IMR-90 (cell line): ENCODE measurements at regions not wholly inside any gene's neighbourhood (a gene's known extent, or its start where the extent isn't known, plus 50 kb on each side); places are given as distances from the start of the nearest gene placed in this dataset.

Experiments used
- ATAC-seq: fragments of 200-7000 bp; cut with Tn5 transposase; 2 replicates; pipeline ENCODE4 v1.9.1; 2020; ENCODE audit warnings: low read depth, mild to moderate bottlenecking, moderate library complexity
- BruUV-seq: library from RNA; stranded (reverse); fragments of 400-500 nt; replicated peaks from 2 replicates; lab custom pipeline; 2021; lab: Mats Ljungman, UMichigan
- CTCF ChIA-PET: fragments of 300-600 bp; formaldehyde crosslinking; extraction: SDS; loops from one replicate; lab custom pipeline; 2021; ENCODE audit warnings: antibody characterized with exemption; lab: Yijun Ruan, JAX
- POLR2A ChIA-PET: fragments of 300-600 bp; sonication (Branson Sonifier 250); formaldehyde crosslinking; loops from one replicate; lab custom pipeline; 2022; ENCODE audit warnings: antibody characterized with exemption; ENCODE audit not compliant: unreplicated experiment; lab: Charles Lee
- DNase-seq: peaks from one replicate; pipeline ENCODE4 v3.0.0; 2013
- H2AFZ ChIP-seq: replicated peaks from 2 replicates; pipeline ENCODE3; 2013; ENCODE audit warnings: low read length, mild to moderate bottlenecking; ENCODE audit not compliant: poor library complexity
- H2AK5ac ChIP-seq: 2 replicates; pipeline ENCODE4 v1.6.1; 2013; ENCODE audit warnings: low read depth, low read length, inconsistent platforms
- H2AK9ac ChIP-seq: replicated peaks from 2 replicates; pipeline ENCODE3; 2013; ENCODE audit warnings: mild to moderate bottlenecking, low read depth, low read length, moderate library complexity; ENCODE audit not compliant: poor library complexity
- H2BK120ac ChIP-seq: 2 replicates; pipeline ENCODE4 v1.6.1; 2013; ENCODE audit warnings: low read depth, low read length, inconsistent platforms
- H2BK15ac ChIP-seq: 3 replicates; pipeline ENCODE4 v1.6.1; 2013; ENCODE audit warnings: low read depth, low read length, inconsistent platforms
- H2BK20ac ChIP-seq: 2 replicates; pipeline ENCODE4 v1.6.1; 2013; ENCODE audit warnings: low read depth, mild to moderate bottlenecking, inconsistent platforms, low read length, moderate library complexity
- H2BK5ac ChIP-seq: 2 replicates; pipeline ENCODE4 v1.6.1; 2013; ENCODE audit warnings: mild to moderate bottlenecking, low read depth, low read length, inconsistent platforms; ENCODE audit not compliant: poor library complexity, severe bottlenecking
- H3K14ac ChIP-seq: replicated peaks from 2 replicates; pipeline ENCODE4 v1.6.1; 2013; ENCODE audit warnings: low read depth, low read length, inconsistent platforms
- H3K18ac ChIP-seq: 2 replicates; pipeline ENCODE4 v1.6.1; 2013; ENCODE audit warnings: low read depth, low read length, control low read depth
- H3K23ac ChIP-seq: 2 replicates; pipeline ENCODE4 v1.6.1; 2013; ENCODE audit warnings: low read depth, low read length, inconsistent platforms
- H3K27ac ChIP-seq: 2 replicates; pipeline ENCODE4 v1.5.1; 2013; ENCODE audit warnings: mild to moderate bottlenecking, control low read depth, low read length; ENCODE audit not compliant: insufficient read depth
- H3K27me3 ChIP-seq: 2 replicates; pipeline ENCODE4 v1.6.1; 2013; ENCODE audit warnings: low read length; ENCODE audit not compliant: control insufficient read depth, insufficient read depth
- H3K36me3 ChIP-seq: 2 replicates; pipeline ENCODE4 v1.6.1; 2013; ENCODE audit warnings: low read length, mixed read lengths; ENCODE audit not compliant: control insufficient read depth, insufficient read depth
- H3K4ac ChIP-seq: 2 replicates; pipeline ENCODE4 v1.6.1; 2013; ENCODE audit warnings: low read depth, low read length, inconsistent platforms
- H3K4me1 ChIP-seq: 2 replicates; pipeline ENCODE4 v1.6.1; 2013; ENCODE audit warnings: low read length, mixed read lengths; ENCODE audit not compliant: control insufficient read depth, insufficient read depth
- H3K4me2 ChIP-seq: 2 replicates; pipeline ENCODE4 v1.6.1; 2013; ENCODE audit warnings: low read depth, mild to moderate bottlenecking, control low read depth, low read length, moderate library complexity
- H3K4me3 ChIP-seq: 2 replicates; pipeline ENCODE4 v1.5.1; 2013; ENCODE audit warnings: low read depth, mild to moderate bottlenecking, control low read depth, low read length, moderate library complexity; ENCODE audit not compliant: insufficient read depth
- H3K56ac ChIP-seq: 2 replicates; pipeline ENCODE4 v1.6.1; 2013; ENCODE audit warnings: low read length, inconsistent platforms; ENCODE audit not compliant: insufficient read depth; ENCODE audit errors: extremely low read depth
- H3K79me1 ChIP-seq, 2 experiments: 2 replicates each; pipeline ENCODE4 v1.6.1; 2013; ENCODE audit warnings: low read length in 2 of 2, inconsistent platforms in 1 of 2, low read depth in 1 of 2
- H3K9ac ChIP-seq: 2 replicates; pipeline ENCODE4 v1.6.1; 2013; ENCODE audit warnings: low read depth, low read length, control low read depth
- H3K9me1 ChIP-seq: 2 replicates; pipeline ENCODE4 v1.6.1; 2013; ENCODE audit warnings: low read length, inconsistent platforms; ENCODE audit not compliant: insufficient read depth
- H3K9me3 ChIP-seq: 2 replicates; pipeline ENCODE4 v1.6.1; 2013; ENCODE audit warnings: low read length; ENCODE audit not compliant: control insufficient read depth, insufficient read depth
- H4K20me1 ChIP-seq: 2 replicates; pipeline ENCODE4 v1.6.1; 2013; ENCODE audit warnings: low read length, inconsistent platforms; ENCODE audit not compliant: insufficient read depth
- H4K5ac ChIP-seq: 2 replicates; pipeline ENCODE4 v1.6.1; 2013; ENCODE audit warnings: mild to moderate bottlenecking, low read depth, low read length, control low read depth
- H4K8ac ChIP-seq, 2 experiments: 2 replicates each; pipeline ENCODE4 v1.6.1; 2013; ENCODE audit warnings: low read depth in 2 of 2, low read length in 2 of 2, control low read depth in 1 of 2, inconsistent platforms in 1 of 2
- H4K91ac ChIP-seq: 2 replicates; pipeline ENCODE4 v1.6.1; 2013; ENCODE audit warnings: low read depth, low read length, inconsistent platforms; ENCODE audit not compliant: insufficient read depth
- MAFK ChIP-seq: IDR thresholded peaks from 2 replicates; pipeline ENCODE4 v1.6.1; 2012; ENCODE audit warnings: low read depth, low read length, improper control_type of control experiment
- MAZ ChIP-seq: IDR thresholded peaks from 2 replicates; pipeline ENCODE4 v1.6.1; 2012; ENCODE audit warnings: low read depth, mild to moderate bottlenecking, low read length, improper control_type of control experiment, moderate library complexity, borderline replicate concordance
- MXI1 ChIP-seq: IDR thresholded peaks from 2 replicates; pipeline ENCODE4 v1.6.1; 2012; ENCODE audit warnings: low read depth, mild to moderate bottlenecking, low read length, moderate library complexity, borderline replicate concordance
- NFE2L2 ChIP-seq: fragments of 150-350 bp; IDR thresholded peaks from 2 replicates; pipeline ENCODE4 v1.6.1; 2016; ENCODE audit warnings: low read depth, mild to moderate bottlenecking, low read length
- RAD21 ChIP-seq: IDR thresholded peaks from 2 replicates; pipeline ENCODE4 v1.6.1; 2012; ENCODE audit warnings: low read length, improper control_type of control experiment
- RFX5 ChIP-seq: IDR thresholded peaks from 2 replicates; pipeline ENCODE4 v1.8.0; 2012; ENCODE audit warnings: low read depth, mild to moderate bottlenecking, low read length, moderate library complexity
- WGBS, 2 experiments: methylation state at CpG; one replicate each; pipeline versions ENCODE4 v1.1.5 to v1.1.7; 2013; ENCODE audit warnings: missing lambda C conversion rate in 2 of 2; ENCODE audit not compliant: insufficient read length in 1 of 2; ENCODE audit errors: extremely low coverage in 2 of 2; 5-methylcytosine and 5-hydroxymethylcytosine counted together
- dilution Hi-C: fragments of 300-500 bp; cut with HindIII; formaldehyde crosslinking; loops from one replicate; pipeline ENCODE4 v1.14.3; 2018; ENCODE audit warnings: low sequenced_read_pairs; ENCODE audit not compliant: unreplicated experiment
- in situ Hi-C: fragments of 300-500 bp; cut with MboI; formaldehyde crosslinking; loops from 3 replicates; pipeline ENCODE4 v1.14.3; 2019; ENCODE audit warnings: low sequenced_read_pairs, inconsistent platforms, mixed read lengths
- intact Hi-C: fragments of 100-400 bp; cut with micrococcal nuclease; formaldehyde crosslinking; loops from 2 replicates; pipeline ENCODE4 v1.10.0; 2022

DNA sequence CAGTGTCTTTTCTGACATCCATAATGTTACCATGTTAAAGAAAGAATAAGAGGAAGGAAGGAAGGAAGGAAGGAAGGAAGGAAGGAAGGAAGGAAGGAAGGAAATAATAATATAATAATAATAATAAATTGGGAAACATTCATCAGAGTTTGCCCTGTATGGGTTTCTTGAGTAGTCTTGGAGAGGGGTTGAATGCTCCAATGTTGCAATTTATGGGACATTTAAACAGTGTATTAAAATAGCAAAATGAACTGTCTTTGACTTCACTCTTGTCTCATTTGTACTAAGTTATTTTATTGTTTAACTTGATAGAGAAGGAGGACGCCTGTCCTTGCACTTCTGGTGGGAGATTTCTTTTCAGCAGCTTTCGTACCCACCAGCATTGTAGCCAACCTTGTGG is 277.7 kb downstream of the RNF144A start:
- no peaks in the 10 kb centered on the region for H3K9me1 ChIP-seq
- intact Hi-C loops: no loop called here
- DNase-seq: no peak

More for the DNA sequence above, 277.7 kb downstream of the RNF144A start:
- no peak overlapping the region for H2AK9ac ChIP-seq
- H3K23ac ChIP-seq: no peak overlapping the region
- ChIA-PET POLR2A (no interaction called here), CTCF (no interaction called here)
- no peak for ATAC-seq
- in situ Hi-C loops: no loop called here
- no peak overlapping the region for H3K18ac ChIP-seq
- no peaks in the 10 kb centered on the region; the same call in 1 of the 2 replicates for H3K9me3 ChIP-seq
- H3K14ac ChIP-seq: no peak overlapping the region
- H3K4me2 ChIP-seq: no peak overlapping the region
- dilution Hi-C loops: no loop called here
- H3K36me3 ChIP-seq: no peaks in the 10 kb centered on the region
- H4K8ac ChIP-seq: no peak overlapping the region
- no peaks in the 10 kb centered on the region for H3K27me3 ChIP-seq
- H3K4me3 ChIP-seq: no peak overlapping the region
- H3K4ac ChIP-seq: no peak overlapping the region
- H3K79me1 ChIP-seq: no peaks in the 10 kb centered on the region
- no peak overlapping the region for H3K9ac ChIP-seq
- no peak overlapping the region for H4K5ac ChIP-seq
- no peaks in the 10 kb centered on the region for H4K20me1 ChIP-seq
- TF ChIP-seq NFE2L2: no peak
- TF ChIP-seq MAFK: no peak
- TF ChIP-seq MAZ: no peak
- no peak for TF ChIP-seq MXI1
- no peak for TF ChIP-seq RAD21
- no peak for TF ChIP-seq RFX5
- BruUV-seq: no TSS peak
- H3K4me1 ChIP-seq: no peaks in the 10 kb centered on the region
- no peak overlapping the region for H2BK20ac ChIP-seq
- H2BK120ac ChIP-seq: no peak overlapping the region
- H2AFZ ChIP-seq: no peak overlapping the region
- H2AK5ac ChIP-seq: no peak overlapping the region
- H4K91ac ChIP-seq: no peak overlapping the region
- H3K27ac ChIP-seq: no peak overlapping the region
- H2BK5ac ChIP-seq: no peak overlapping the region
- WGBS, 2 experiments: no CpG with 5 or more reads among the region's 2 CpGs
- H2BK15ac ChIP-seq: no peak overlapping the region
- H3K56ac ChIP-seq: no peak overlapping the region
